Neural progenitor cell (in vitro differentiated cells): ENCODE measurements at regions not wholly inside any gene's neighbourhood (a gene's known extent, or its start where the extent isn't known, plus 50 kb on each side); places are given as distances from the start of the nearest gene placed in this dataset.

Experiments used
- CTCF ChIP-seq: fragments of 200-600 bp; sonication (generic); IDR thresholded peaks from 2 replicates; pipeline ENCODE4 v1.5.1; 2017; ENCODE audit warnings: antibody characterized with exemption, mild to moderate bottlenecking
- EZH2 ChIP-seq: fragments of 200-600 bp; sonication (generic); IDR thresholded peaks from 2 replicates; pipeline ENCODE4 v1.6.1; 2017; ENCODE audit warnings: antibody characterized with exemption, mild to moderate bottlenecking, moderate library complexity
- EZH2phosphoT487 ChIP-seq: fragments of 200-600 bp; sonication (generic); IDR thresholded peaks from 2 replicates; pipeline ENCODE4 v1.6.1; 2017; ENCODE audit warnings: antibody characterized with exemption

- TF ChIP-seq CTCF (no peak), EZH2 (no peak), EZH2phosphoT487 (no peak)
These were observed 893.2 kb downstream of the EPHA4 start for GRCh38 chr2:220678943-220679342.
